ENCODE measurements at regions not wholly inside any gene's neighbourhood (a gene's known extent, or its start where the extent isn't known, plus 50 kb on each side); places are given as distances from the start of the nearest gene placed in this dataset.
A peak's percentile ranks its signal among the peaks of the same experiment; 100 is the strongest.

GRCh38 chr15:38042707-38043445, 108.4 kb downstream of the TMCO5A start:
- Histone ChIP-seq H3K4me2 (ENCODE audit: insufficient read depth, low read length) (no peak overlapping the region), H3K79me2 (ENCODE audit: control insufficient read depth, insufficient read depth, low read length) (no peaks in the 10 kb centered on the region), H3K4me1 (ENCODE audit: control insufficient read depth, extremely low read depth, insufficient read depth, low read length) (peaks cover 23% of the 10 kb centered on the region), H3K4me3 (replicated peaks in 1 of 3; ENCODE audit: insufficient read depth in 1 of 3, low read depth in 1 of 3, low read length in 3 of 3) (no peak overlapping the region), H3K9ac (replicated peaks; ENCODE audit: extremely low read depth, insufficient read depth, low read length) (no peak overlapping the region), H3K27me3 (ENCODE audit: control insufficient read depth in 2 of 2, insufficient read depth in 2 of 2, low read length in 2 of 2) (no peaks in the 10 kb centered on the region), H3K9me1 (replicated peaks; ENCODE audit: control insufficient read depth, extremely low read depth, insufficient read depth, low read length) (no peaks in the 10 kb centered on the region), H3K9me3 (replicated peaks; ENCODE audit: control insufficient read depth, insufficient read depth, low read length) (no peaks in the 10 kb centered on the region), H3K27ac (ENCODE audit: insufficient read depth, low read depth, low read length) (peak overlapping the region; percentile 39), H4K20me1 (replicated peaks; ENCODE audit: control insufficient read depth, extremely low read depth, insufficient read depth, low read length) (no peaks in the 10 kb centered on the region), H3K36me3 (ENCODE audit: control insufficient read depth in 2 of 2, extremely low read depth in 1 of 2, insufficient read depth in 2 of 2, low read length in 2 of 2) (no peaks in the 10 kb centered on the region), H2AFZ (ENCODE audit: low read depth, low read length) (peak overlapping the region; percentile 59)
- POLR2A ChIA-PET, result no interaction called here
- CTCF ChIA-PET, result interaction anchor here (1.0 to 1.4 kb wide), 3 partner anchors 27 to 208 kb away, joined by 3 read pairs; no protein-coding TSS in a partner anchor
- DNase-seq (ENCODE audit: low read depth, low spot score) (peak; percentile 38), FAIRE-seq (peak; percentile 67)
- dilution Hi-C loops (cut with MboI; ENCODE audit: extremely low pct_ligation_motif_present, low sequenced_read_pairs), result no loop called here
- no peak for TF ChIP-seq GATA2 (IDR thresholded peaks at IDR 0.05; ENCODE audit: insufficient read depth, insufficient read length, low read depth, low read length)
- no peak for TF ChIP-seq JUN (IDR thresholded peaks at IDR 0.05; ENCODE audit: borderline replicate concordance, insufficient read depth, insufficient read length, low read depth)
- TF ChIP-seq POLR2A (IDR thresholded peaks at IDR 0.05; ENCODE audit: low read depth, low read length), result no peak
- no peak for TF ChIP-seq MAX (IDR thresholded peaks at IDR 0.05; ENCODE audit: insufficient read depth, insufficient read length)
- TF ChIP-seq MYC (IDR thresholded peaks at IDR 0.05; ENCODE audit: low read depth, low read length), result no peak
- no peak for TF ChIP-seq CTCF (IDR thresholded peaks at IDR 0.05; ENCODE audit: extremely low read depth in 1 of 2, insufficient read depth in 1 of 2, low read depth in 1 of 2, low read length in 2 of 2)
- no peak for TF ChIP-seq POLR2AphosphoS5 (IDR thresholded peaks at IDR 0.05; ENCODE audit: insufficient read depth, low read depth, low read length)
- no TSS peak for BruUV-seq (replicated peaks)
- intact Hi-C loops (cut with micrococcal nuclease), result no loop called here

All from endothelial cell of umbilical vein (primary cell).